ENCODE measurements at regions not wholly inside any gene's neighbourhood (a gene's known extent, or its start where the extent isn't known, plus 50 kb on each side); places are given as distances from the start of the nearest gene placed in this dataset.

DNA sequence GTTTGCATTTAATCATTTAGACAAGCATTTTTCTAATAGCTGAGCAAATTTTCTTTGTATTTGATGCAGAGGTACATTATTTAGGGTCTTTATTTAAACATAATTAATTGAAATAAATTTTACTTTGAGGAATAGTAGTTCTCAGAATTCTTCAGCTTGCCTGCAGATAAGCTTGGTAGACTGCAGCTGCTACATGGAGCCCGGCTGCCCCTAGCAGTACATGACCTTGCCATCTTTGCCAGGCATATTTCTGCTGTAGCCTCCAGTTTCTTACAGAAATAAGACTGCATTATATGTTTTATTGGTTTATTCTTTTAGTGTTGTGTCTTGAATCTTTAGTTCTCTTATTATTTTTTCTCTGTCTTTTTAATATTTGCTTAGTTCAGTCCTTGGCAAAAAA, 396.8 kb downstream of the QKI start:
- no peak for DNase-seq

- DNase-seq = no peak
Observed at GRCh38 chr6:163809364-163809763, 394.8 kb downstream of the QKI start.

DNA sequence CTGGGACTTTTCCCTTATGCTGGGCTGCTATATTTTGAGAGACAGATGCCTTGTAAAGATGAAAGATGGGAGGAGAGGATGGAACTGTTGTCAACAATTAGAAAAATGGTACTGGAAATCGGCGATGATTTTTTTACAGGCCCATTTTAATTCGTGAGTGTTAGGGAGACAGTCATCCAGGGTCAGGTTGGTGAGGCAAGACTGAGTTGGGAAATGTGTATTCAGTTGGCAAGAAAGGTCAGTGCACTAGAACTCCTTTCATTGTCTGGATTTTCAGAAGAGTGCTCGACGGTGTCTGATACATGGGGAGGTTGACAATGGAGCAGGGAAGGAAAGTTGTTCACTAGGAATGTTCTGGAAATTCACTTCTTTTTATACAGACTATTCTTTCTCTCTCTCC, 394.4 kb downstream of the QKI start:
- no peak for DNase-seq

DNA sequence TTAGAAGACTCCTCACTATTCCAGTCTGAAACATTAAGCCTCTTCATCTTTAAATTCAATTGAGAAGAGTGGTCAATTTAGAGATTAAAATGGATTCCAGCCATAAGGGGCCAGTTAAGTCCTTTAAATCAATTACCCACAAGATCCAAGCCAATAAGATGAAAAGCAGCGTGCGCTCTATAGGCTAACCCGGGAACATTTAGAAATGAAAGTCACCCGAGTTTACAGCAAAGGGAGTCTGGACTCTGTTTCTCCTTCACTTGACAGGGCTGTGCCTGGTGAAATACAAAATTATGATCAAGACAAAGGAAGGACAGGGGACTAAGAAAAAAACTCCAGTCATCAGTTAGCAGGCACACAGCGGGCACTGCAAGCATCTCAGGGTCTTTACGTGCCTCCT, 393.7 kb downstream of the QKI start:
- no peak for DNase-seq

DNA sequence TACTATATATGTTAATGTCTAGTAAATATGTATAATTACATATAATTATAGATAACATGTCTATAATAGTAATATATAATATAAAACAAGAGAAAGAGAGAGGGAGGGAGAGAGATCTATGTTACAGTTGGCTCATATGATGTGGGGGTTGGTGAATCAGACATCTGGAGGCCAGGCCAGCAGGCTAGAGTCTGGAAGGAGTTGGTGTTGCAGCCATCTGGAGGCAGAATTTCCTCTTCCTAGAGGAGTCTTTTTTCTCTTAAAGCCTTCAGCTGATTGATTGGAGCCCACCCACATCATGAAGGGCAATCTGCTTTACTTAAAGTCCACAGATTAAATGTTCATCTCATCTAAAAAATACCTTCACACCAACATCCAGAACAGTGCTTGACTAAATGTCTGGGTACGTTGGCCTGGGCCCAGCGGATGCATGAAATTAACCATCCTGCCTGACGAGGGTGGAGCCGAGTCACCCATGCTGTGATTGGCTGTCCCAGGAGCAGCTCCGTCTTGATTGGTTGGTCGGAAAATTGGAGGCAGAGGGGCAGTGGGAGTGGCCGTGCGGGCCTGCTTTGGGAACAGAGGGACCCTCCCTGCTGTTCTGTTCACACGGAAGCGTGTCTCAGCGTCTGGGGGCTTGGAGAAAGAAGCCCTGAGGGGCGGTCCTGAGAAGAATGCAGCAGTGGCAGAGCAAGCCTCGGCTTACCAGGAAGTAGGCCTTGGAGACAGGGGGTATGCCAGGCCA, 392.4 kb downstream of the QKI start:
- no peak for DNase-seq

DNA sequence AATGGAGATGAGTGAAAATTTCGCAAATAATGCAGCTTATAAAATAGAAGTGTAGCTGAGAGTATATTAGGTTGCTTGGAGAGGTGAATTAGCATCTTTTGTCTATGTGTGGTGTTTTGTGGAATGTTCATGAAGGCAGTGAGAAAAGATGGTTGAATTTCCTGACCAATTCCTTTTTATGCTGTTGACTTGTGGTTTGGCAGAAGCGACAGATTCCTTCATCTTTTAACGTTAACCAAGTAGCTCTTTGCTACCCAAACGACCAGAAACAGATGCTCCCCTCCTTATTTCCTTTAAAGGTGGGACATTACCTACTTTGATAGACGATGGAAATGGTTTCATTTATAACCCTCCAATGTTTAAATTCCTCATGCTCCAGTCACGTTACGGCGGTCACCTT, 390.5 kb downstream of the QKI start:
- no peak for DNase-seq

GRCh38 chr6:163802267-163802666, 387.7 kb downstream of the QKI start:
- no peak for DNase-seq

GRCh38 chr6:163797296-163797845, 382.9 kb downstream of the QKI start:
- no peak for DNase-seq

- no peak for DNase-seq
Observed at GRCh38 chr6:163793011-163793983, 378.8 kb downstream of the QKI start.

- no peak for DNase-seq
Observed at GRCh38 chr6:163790266-163790840, 375.8 kb downstream of the QKI start.

DNA sequence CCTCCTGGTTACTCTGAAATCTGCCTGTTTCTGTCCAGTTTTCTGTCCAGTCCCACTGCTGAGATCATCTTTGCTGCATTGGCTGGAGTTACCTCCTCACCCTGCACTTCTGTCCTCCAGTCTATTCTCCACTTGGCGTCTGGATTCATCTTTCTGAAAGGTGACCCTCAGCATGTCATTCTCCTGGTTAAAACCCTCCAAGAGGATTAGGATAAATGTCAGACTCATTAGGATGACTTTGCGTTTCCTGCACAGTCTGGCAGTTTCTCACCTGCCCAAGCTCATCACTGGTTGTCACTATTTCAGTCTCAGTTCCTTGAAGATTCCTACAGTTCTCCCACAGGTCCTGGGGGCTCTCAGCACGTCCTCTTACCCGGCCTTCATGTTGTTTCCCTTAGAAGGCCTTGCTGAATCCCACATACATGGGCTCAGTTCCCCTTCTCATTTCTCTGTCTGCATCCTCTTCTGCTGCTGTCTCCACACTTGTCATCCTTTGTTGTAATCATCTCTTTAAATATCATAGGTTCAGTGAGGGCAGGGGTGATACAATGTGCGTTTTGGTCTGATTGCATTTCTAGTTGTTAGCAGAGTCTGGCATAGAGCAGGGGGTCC, 374.8 kb downstream of the QKI start:
- DNase-seq = no peak

DNA sequence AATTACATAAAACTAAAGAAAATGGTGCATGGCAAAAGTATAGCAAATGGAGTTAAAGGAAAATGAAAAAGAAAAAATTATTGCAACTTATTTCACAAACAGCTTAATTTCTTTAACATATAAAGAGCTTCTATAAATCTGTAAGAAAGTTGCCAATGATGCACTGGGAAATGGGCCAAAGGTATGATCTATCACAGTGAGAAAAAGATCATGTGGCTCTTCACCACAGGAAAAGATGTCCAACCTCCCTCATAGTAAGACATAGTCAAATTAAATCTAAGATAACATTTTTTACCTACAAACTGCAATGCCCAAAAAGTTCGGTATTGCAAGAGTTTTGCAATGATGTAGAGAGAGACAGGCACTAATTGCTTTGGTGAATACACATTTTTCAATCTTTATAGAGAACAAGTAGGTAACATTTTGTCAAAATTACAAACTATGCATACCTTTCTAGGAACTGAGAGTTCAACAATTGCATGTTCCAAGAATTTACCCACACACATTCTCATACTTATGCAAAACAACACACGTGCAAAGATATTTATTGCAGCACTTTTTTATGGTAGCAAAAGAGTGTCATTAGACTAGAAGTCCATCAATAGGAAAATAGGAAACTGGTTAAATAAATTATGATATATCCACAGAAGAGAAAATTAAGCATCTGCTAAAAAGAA, 372.6 kb downstream of the QKI start:
- no peak for DNase-seq

DNA sequence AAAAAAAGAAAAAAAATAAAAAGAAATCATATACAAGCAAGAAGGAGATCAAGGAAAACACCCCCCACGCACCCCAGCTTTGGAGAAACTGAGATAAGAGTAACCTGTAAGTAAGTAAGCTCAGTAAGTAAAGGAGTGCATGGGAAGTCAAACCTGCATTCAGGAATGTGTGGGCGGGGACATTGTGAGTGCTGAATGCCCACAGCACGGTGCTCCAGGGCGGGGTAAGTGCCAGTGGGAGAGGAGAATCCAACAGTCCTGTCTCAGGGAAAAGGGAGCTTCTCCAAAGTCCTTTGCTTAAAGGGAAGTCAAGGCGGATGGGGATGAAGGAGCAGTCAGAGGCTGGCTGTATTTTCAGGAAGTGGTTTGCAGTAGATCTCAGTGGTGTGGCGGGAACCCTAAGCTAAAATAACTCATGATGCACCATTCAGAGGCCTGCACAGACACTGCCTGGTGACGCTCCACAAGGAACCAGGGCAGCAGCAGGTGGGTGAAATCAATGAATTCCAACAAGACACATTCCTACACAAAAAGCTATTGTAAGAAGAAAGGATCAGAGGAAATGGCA, 368.0 kb downstream of the QKI start:
- DNase-seq = no peak

DNA sequence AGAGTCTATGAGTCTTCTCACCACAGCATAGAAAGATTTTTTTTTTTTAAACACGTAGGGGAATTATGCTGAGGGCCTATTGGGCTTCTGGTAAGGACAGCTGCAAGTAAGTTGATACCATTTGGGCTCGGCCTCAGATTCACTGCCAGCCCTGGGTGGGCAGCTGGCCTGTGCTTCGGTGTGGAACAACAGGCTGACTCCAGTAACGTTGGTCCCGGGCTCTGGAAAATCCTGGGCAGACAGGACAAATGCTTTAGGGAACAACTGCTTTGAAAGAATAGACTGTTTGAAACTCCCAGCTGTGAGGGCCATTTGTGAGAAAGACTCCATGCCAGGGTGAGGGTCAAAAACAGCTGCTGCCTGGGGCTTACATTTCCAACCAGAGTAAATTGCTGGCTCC, 366.5 kb downstream of the QKI start:
- DNase-seq = no peak

GRCh38 chr6:163779727-163780284, 365.3 kb downstream of the QKI start:
- no peak for DNase-seq

DNA sequence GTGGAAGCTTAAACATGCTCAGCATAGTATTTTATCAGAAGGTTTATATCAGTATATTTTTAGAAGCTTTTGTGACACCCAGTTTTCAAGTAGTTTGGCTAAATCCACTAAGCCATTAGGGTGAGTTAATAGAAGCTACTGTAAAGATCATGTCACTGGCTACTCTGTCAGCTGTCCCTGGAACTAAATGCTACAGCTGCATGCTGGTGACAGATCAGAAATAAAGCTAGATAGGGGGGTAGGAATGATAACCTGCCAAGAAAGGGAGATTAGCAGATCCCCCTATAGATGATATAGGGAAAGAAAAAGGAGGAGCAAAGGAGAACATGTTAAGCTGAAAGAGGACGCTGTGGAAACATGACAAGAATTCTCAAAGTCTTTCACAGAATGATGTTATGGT, 363.2 kb downstream of the QKI start:
- DNase-seq = no peak

DNA sequence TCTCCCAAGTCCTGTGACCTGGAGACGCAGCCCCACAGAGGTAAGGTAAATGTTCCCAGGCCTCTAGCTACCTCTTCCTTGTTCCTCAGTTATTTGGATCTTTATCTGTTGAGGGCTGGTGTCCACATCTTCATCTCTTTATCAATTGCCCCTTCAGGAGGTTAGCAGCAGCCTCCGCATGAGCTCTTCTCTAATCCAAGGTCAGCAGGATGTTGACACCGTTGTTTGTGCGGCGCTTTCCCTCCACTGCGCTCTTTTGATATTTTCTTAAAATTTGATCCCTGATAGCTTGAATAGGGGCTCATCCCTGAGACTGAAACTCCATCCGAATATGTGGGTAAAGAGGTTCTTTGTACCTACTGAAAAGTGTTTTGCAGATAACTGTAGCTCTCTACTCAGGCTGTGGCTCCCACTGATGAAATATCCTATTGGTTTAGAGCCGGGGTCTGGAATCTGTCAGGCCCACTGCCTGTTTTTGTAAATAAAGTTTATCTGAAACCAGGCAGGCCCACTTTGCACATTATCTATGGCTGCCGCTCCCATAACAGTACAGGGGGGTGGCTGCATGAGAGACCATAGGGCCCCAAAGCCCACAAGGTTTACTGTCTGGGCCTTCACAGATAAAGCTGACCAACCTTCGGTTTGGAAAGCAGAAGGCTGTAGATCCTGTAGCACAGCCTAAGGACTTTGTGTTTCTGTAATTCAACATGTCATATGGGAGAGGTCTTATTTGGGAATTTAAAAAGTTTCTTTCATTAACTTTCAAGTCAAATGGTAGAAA, 362.6 kb downstream of the QKI start:
- no peak for DNase-seq

DNA sequence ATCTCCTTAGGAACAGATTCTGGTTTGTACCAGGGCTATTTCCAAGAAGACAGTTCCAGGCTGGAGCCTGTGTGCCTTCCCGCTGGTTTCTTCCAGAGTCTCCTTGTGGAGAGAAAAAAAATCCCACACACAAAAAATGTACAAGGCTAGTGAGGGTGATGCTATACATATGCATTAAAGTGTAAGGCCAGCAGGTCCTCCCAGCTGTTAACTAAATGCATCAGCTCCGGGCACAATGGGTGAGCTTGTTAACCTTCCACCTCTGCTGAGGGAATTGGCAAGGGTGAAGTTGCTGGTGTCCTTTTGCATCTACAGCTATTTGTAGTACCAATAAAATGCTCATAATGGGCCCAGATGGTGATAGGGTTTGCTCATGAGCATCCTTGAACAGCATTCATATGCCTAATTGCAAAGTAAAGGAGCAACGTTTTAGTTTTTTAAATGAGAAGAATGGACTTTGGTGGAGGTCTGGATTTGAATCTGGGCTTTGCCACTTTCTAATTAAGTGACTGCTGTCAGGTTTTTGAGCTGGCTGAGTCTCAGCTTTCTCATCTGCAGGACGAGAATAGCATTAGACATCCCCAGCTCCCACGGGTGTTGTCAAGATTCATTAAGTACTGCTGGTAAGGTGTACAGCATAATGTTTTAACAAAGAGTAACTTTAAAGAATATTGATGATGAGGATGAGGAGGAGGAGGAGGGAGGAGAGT, 361.8 kb downstream of the QKI start:
- DNase-seq = no peak

DNA sequence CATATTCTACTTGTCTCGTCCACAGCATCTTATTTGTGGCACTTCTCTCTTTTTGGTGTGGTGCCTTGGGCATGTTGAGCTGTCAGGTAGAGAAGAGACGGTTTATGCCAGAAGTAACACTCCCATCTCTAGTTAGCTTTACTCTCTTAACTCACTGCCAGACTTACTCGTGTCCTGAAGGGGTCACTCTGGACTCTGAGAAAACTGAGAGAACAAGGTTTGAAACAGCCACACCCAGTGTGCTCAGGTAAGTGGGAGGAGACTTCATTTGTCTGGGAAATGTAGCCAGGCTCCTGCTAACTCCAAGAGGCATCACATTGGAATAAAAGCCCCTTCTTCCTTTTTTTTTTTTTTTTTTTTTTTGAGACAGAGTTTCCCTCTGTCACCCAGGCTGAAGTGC, 360.8 kb downstream of the QKI start:
- no peak for DNase-seq

- no peak for DNase-seq
Observed at GRCh38 chr6:163774485-163774884, 360.0 kb downstream of the QKI start.
